Endothelial cell of umbilical vein (primary cell): ENCODE measurements at regions not wholly inside any gene's neighbourhood (a gene's known extent, or its start where the extent isn't known, plus 50 kb on each side); places are given as distances from the start of the nearest gene placed in this dataset.
"Not testable (repeated sequence)": the region's sequence is repeated elsewhere in the genome, so short reads cannot be mapped to it uniquely, and the experiment has no call there.

Experiments used
- BruUV-seq: library from RNA; stranded (reverse); fragments of 400-500 nt; replicated peaks from 2 replicates; lab custom pipeline; 2021; lab: Mats Ljungman, UMichigan
- CTCF ChIA-PET: fragments of 300-600, 350-600 bp; sonication (Branson Sonifier 250); formaldehyde crosslinking; loops from one replicate; lab custom pipeline; 2021; ENCODE audit warnings: antibody characterized with exemption, inconsistent platforms; lab: Charles Lee
- POLR2A ChIA-PET: fragments of 300-600, 350-600 bp; sonication (Branson Sonifier 250); formaldehyde crosslinking; loops from one replicate; lab custom pipeline; 2021; ENCODE audit warnings: antibody characterized with exemption, inconsistent platforms; lab: Charles Lee
- DNase-seq: peaks from one replicate; pipeline ENCODE4 v3.0.0-alpha.2; 2011; ENCODE audit warnings: low read depth, low spot score
- FAIRE-seq: peaks from 2 replicates; lab custom pipeline; 2011; peaks lifted over from hg19 to GRCh38; lab: Jason Lieb, UNC
- H2AFZ ChIP-seq: 2 replicates; pipeline ENCODE4 v1.6.0; 2012; ENCODE audit warnings: low read depth, low read length, control low read depth, inconsistent platforms
- H3K27ac ChIP-seq: 2 replicates; pipeline ENCODE4 v1.5.1; 2011; ENCODE audit warnings: low read depth, mild to moderate bottlenecking, control low read depth, low read length, moderate library complexity; ENCODE audit not compliant: insufficient read depth
- H3K27me3 ChIP-seq, 2 experiments: 2 replicates each; pipeline versions ENCODE4 v1.6.0 to v1.6.1; 2011; ENCODE audit warnings: low read length in 2 of 2, mixed read lengths in 1 of 2; ENCODE audit not compliant: control insufficient read depth in 2 of 2, insufficient read depth in 2 of 2
- H3K36me3 ChIP-seq, 2 experiments: 2 replicates in 1 of 2; 3 replicates in 1 of 2; pipeline ENCODE4 v1.5.1; 2011; ENCODE audit warnings: low read length in 2 of 2, mild to moderate bottlenecking in 1 of 2, moderate library complexity in 1 of 2; ENCODE audit not compliant: control insufficient read depth in 2 of 2, insufficient read depth in 2 of 2; ENCODE audit errors: extremely low read depth in 1 of 2
- H3K4me1 ChIP-seq: 3 replicates; pipeline ENCODE4 v1.5.1; 2011; ENCODE audit warnings: mild to moderate bottlenecking, low read length; ENCODE audit not compliant: control insufficient read depth, insufficient read depth; ENCODE audit errors: extremely low read depth
- H3K4me2 ChIP-seq: 2 replicates; pipeline ENCODE4 v1.6.1; 2011; ENCODE audit warnings: low read length, control low read depth, mixed read lengths; ENCODE audit not compliant: insufficient read depth
- H3K4me3 ChIP-seq, 3 experiments: fragments of 200-600 bp in 1 of 3; sonication (generic), shearing (Covaris generic) in 1 of 3; replicated peaks in 1 of 3; 2 replicates each; pipeline ENCODE4 v1.5.1; 2011 to 2016; ENCODE audit warnings: control low read depth in 3 of 3, low read length in 3 of 3, mild to moderate bottlenecking in 2 of 3, inconsistent platforms in 1 of 3, low read depth in 1 of 3, moderate library complexity in 1 of 3; ENCODE audit not compliant: insufficient read depth in 1 of 3
- H3K79me2 ChIP-seq: 2 replicates; pipeline ENCODE4 v1.6.0; 2012; ENCODE audit warnings: low read length, inconsistent platforms; ENCODE audit not compliant: control insufficient read depth, insufficient read depth
- H3K9ac ChIP-seq: replicated peaks from 2 replicates; pipeline ENCODE3; 2011; ENCODE audit warnings: low read length, control low read depth; ENCODE audit not compliant: insufficient read depth; ENCODE audit errors: extremely low read depth
- H3K9me1 ChIP-seq: replicated peaks from 3 replicates; pipeline ENCODE4 v1.6.0; 2011; ENCODE audit warnings: mild to moderate bottlenecking, low read length; ENCODE audit not compliant: control insufficient read depth, insufficient read depth; ENCODE audit errors: extremely low read depth
- H3K9me3 ChIP-seq: replicated peaks from 2 replicates; pipeline ENCODE4 v1.5.1; 2012; ENCODE audit warnings: low read length, inconsistent platforms; ENCODE audit not compliant: control insufficient read depth, insufficient read depth
- H4K20me1 ChIP-seq: replicated peaks from 2 replicates; pipeline ENCODE3; 2011; ENCODE audit warnings: mild to moderate bottlenecking, low read length; ENCODE audit not compliant: control insufficient read depth, insufficient read depth; ENCODE audit errors: extremely low read depth
- GATA2 ChIP-seq: IDR thresholded peaks from 2 replicates; pipeline ENCODE4 v1.7.0; 2011; ENCODE audit warnings: low read depth, mild to moderate bottlenecking, moderate library complexity, mixed read lengths, low read length; ENCODE audit not compliant: insufficient read length, insufficient read depth
- POLR2A ChIP-seq: IDR thresholded peaks from 2 replicates; pipeline ENCODE4 v1.6.1; 2012; ENCODE audit warnings: low read depth, mild to moderate bottlenecking, control low read depth, low read length
- dilution Hi-C: fragments of 300-500 bp; cut with MboI; formaldehyde crosslinking; loops from one replicate; pipeline ENCODE4 v1.15.0; 2019; ENCODE audit warnings: low sequenced_read_pairs; ENCODE audit not compliant: extremely low pct_ligation_motif_present
- intact Hi-C: fragments of 100-400 bp; cut with micrococcal nuclease; formaldehyde crosslinking; loops from one replicate; pipeline ENCODE4 v1.10.0; 2022
- TF ChIP-seq, protein P1 (sequence below), 2 donors: IDR thresholded peaks; 1 replicate in 1 of 2; 2 replicates in 1 of 2; pipeline ENCODE4 v1.5.1; 2011; ENCODE audit warnings: low read length in 2 of 2, mild to moderate bottlenecking in 2 of 2, moderate library complexity in 2 of 2, control low read depth in 1 of 2, inconsistent platforms in 1 of 2, low read depth in 1 of 2; ENCODE audit not compliant: insufficient read depth in 1 of 2; ENCODE audit errors: extremely low read depth in 1 of 2

GRCh38 chr7:33796538-33796937, 108.8 kb upstream of the BMPER start:
- POLR2A ChIA-PET = no interaction called here
- intact Hi-C loops (no loop called here), dilution Hi-C loops (no loop called here)
- Histone ChIP-seq H3K9me3 (no peaks in the 10 kb centered on the region), H3K79me2 (no peaks in the 10 kb centered on the region), H3K4me1 (no peaks in the 10 kb centered on the region), H3K9me1 (no peaks in the 10 kb centered on the region), H3K4me3 (no peak overlapping the region), H4K20me1 (no peaks in the 10 kb centered on the region), H3K27ac (no peak overlapping the region), H2AFZ (no peak overlapping the region), H3K27me3 (no peaks in the 10 kb centered on the region), H3K9ac (no peak overlapping the region), H3K36me3 (no peaks in the 10 kb centered on the region), H3K4me2 (no peak overlapping the region)
- no peak for TF ChIP-seq GATA2
- TF ChIP-seq, protein P1, sequence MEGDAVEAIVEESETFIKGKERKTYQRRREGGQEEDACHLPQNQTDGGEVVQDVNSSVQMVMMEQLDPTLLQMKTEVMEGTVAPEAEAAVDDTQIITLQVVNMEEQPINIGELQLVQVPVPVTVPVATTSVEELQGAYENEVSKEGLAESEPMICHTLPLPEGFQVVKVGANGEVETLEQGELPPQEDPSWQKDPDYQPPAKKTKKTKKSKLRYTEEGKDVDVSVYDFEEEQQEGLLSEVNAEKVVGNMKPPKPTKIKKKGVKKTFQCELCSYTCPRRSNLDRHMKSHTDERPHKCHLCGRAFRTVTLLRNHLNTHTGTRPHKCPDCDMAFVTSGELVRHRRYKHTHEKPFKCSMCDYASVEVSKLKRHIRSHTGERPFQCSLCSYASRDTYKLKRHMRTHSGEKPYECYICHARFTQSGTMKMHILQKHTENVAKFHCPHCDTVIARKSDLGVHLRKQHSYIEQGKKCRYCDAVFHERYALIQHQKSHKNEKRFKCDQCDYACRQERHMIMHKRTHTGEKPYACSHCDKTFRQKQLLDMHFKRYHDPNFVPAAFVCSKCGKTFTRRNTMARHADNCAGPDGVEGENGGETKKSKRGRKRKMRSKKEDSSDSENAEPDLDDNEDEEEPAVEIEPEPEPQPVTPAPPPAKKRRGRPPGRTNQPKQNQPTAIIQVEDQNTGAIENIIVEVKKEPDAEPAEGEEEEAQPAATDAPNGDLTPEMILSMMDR (IDR thresholded peaks at IDR 0.05; ENCODE audit: extremely low read depth in 1 of 2, insufficient read depth in 1 of 2, low read depth in 1 of 2, low read length in 2 of 2) = no peak
- no peak for TF ChIP-seq POLR2A
- DNase-seq = no peak
- CTCF ChIA-PET = interaction anchor here (1.2 to 2.2 kb wide), 2 partner anchors 9 to 137 kb away, joined by 4 to 6 read pairs; no protein-coding TSS in a partner anchor
- BruUV-seq = no TSS peak
- FAIRE-seq = no peak

GRCh38 chr7:33797512-33797911, 107.8 kb upstream of the BMPER start:
- H3K9me3 ChIP-seq, H3K4me2 ChIP-seq, dilution Hi-C loops, H2AFZ ChIP-seq, H3K4me1 ChIP-seq, H3K79me2 ChIP-seq, H3K36me3 ChIP-seq, H4K20me1 ChIP-seq, H3K9me1 ChIP-seq, H3K4me3 ChIP-seq, DNase-seq, intact Hi-C loops, POLR2A ChIA-PET, FAIRE-seq, H3K27ac ChIP-seq, H3K9ac ChIP-seq, BruUV-seq, H3K27me3 ChIP-seq: not testable (repeated sequence)
- CTCF ChIA-PET = interaction anchor here (0.6 to 2.0 kb wide), 2 partner anchors 11 to 41 kb away, joined by 3 to 7 read pairs; no protein-coding TSS in a partner anchor
